ENCODE measurements at regions not wholly inside any gene's neighbourhood (a gene's known extent, or its start where the extent isn't known, plus 50 kb on each side); places are given as distances from the start of the nearest gene placed in this dataset.
A peak's percentile ranks its signal among the peaks of the same experiment; 100 is the strongest.
"Not testable (repeated sequence)": the region's sequence is repeated elsewhere in the genome, so short reads cannot be mapped to it uniquely, and the experiment has no call there.

- H3K79me1 ChIP-seq (ENCODE audit: low read depth in 1 of 2, low read length in 2 of 2); H2BK5ac ChIP-seq (ENCODE audit: low read depth, low read length, poor library complexity, severe bottlenecking); H2AFZ ChIP-seq (replicated peaks; ENCODE audit: low read length, poor library complexity); H3K9me3 ChIP-seq (ENCODE audit: control insufficient read depth, insufficient read depth, low read length); H2BK120ac ChIP-seq (ENCODE audit: low read depth, low read length); DNase-seq; H4K20me1 ChIP-seq (ENCODE audit: insufficient read depth, low read length); H3K4me3 ChIP-seq (ENCODE audit: insufficient read depth, low read depth, low read length); H3K9ac ChIP-seq (ENCODE audit: low read depth, low read length); H4K91ac ChIP-seq (ENCODE audit: insufficient read depth, low read depth, low read length); H4K5ac ChIP-seq (ENCODE audit: low read depth, low read length); H2BK20ac ChIP-seq (ENCODE audit: low read depth, low read length); ATAC-seq (ENCODE audit: low read depth); H3K4ac ChIP-seq (ENCODE audit: low read depth, low read length); POLR2A ChIA-PET (ENCODE audit: unreplicated experiment); H2AK9ac ChIP-seq (replicated peaks; ENCODE audit: low read depth, low read length, poor library complexity); H2AK5ac ChIP-seq (ENCODE audit: low read depth, low read length); H3K27me3 ChIP-seq (ENCODE audit: control insufficient read depth, insufficient read depth, low read length); dilution Hi-C loops (cut with HindIII; ENCODE audit: low sequenced_read_pairs, unreplicated experiment); in situ Hi-C loops (cut with MboI; ENCODE audit: low sequenced_read_pairs); H3K56ac ChIP-seq (ENCODE audit: extremely low read depth, insufficient read depth, low read length); BruUV-seq (replicated peaks); H3K9me1 ChIP-seq (ENCODE audit: insufficient read depth, low read length); H3K36me3 ChIP-seq (ENCODE audit: control insufficient read depth, insufficient read depth, low read length); intact Hi-C loops (cut with micrococcal nuclease); H3K23ac ChIP-seq (ENCODE audit: low read depth, low read length); CTCF ChIA-PET; H2BK15ac ChIP-seq (ENCODE audit: low read depth, low read length); H3K14ac ChIP-seq (replicated peaks; ENCODE audit: low read depth, low read length): not testable (repeated sequence)
- Histone ChIP-seq H3K18ac (ENCODE audit: low read depth, low read length) (peak overlapping the region; percentile 58), H3K4me2 (ENCODE audit: low read depth, low read length) (peak overlapping the region; percentile 32; the same call in 1 of the 2 replicates), H3K4me1 (ENCODE audit: control insufficient read depth, insufficient read depth, low read length) (peaks cover 15% of the 10 kb centered on the region), H3K27ac (ENCODE audit: insufficient read depth, low read length) (peak overlapping the region; percentile 84; the same call in 1 of the 2 replicates), H4K8ac (ENCODE audit: low read depth in 2 of 2, low read length in 2 of 2) (peak overlapping the region in 1 of 2 experiments; percentile 1; a peak in 1 of 4 replicates)
- 91% methylated on average over 5 of the region's 7 CpGs; no CpG with 5 or more reads in 1 of the 2 experiments for WGBS, 2 experiments (ENCODE audit: extremely low coverage in 2 of 2, insufficient read length in 1 of 2)
These were observed 95.9 kb upstream of the ERCC6L2 start for GRCh38 chr9:95779597-95779996.
